ENCODE measurements at regions not wholly inside any gene's neighbourhood (a gene's known extent, or its start where the extent isn't known, plus 50 kb on each side); places are given as distances from the start of the nearest gene placed in this dataset.

- ChIA-PET POLR2A (no interaction called here), CTCF (no interaction called here)
- DNase-seq (ENCODE audit: low read depth) = peak; percentile 24
- H3K36me3 ChIP-seq (ENCODE audit: control insufficient read depth, insufficient read depth, low read length) = no peaks in the 10 kb centered on the region
- H3K4me3 ChIP-seq (ENCODE audit: low read depth, low read length) = no peak overlapping the region
- H3K27me3 ChIP-seq (ENCODE audit: control insufficient read depth, insufficient read depth, low read length) = no peaks in the 10 kb centered on the region
- no peak for TF ChIP-seq CTCF (IDR thresholded peaks at IDR 0.05; ENCODE audit: insufficient read depth, low read depth, low read length)
Measured at GRCh38 chr6:119484598-119484997, 135.0 kb upstream of the MAN1A1 start.

GRCh38 chr6:119483908-119484307, 134.3 kb upstream of the MAN1A1 start:
- no peak for DNase-seq (ENCODE audit: low read depth)
- Histone ChIP-seq H3K36me3 (ENCODE audit: control insufficient read depth, insufficient read depth, low read length) (no peaks in the 10 kb centered on the region), H3K4me3 (ENCODE audit: low read depth, low read length) (no peak overlapping the region), H3K27me3 (ENCODE audit: control insufficient read depth, insufficient read depth, low read length) (no peaks in the 10 kb centered on the region)
- no peak for TF ChIP-seq CTCF (IDR thresholded peaks at IDR 0.05; ENCODE audit: insufficient read depth, low read depth, low read length)
- CTCF ChIA-PET = no interaction called here
- POLR2A ChIA-PET = no interaction called here

GRCh38 chr6:119482850-119483285, 133.3 kb upstream of the MAN1A1 start:
- CTCF ChIA-PET = no interaction called here
- Histone ChIP-seq H3K36me3 (ENCODE audit: control insufficient read depth, insufficient read depth, low read length) (no peaks in the 10 kb centered on the region), H3K27me3 (ENCODE audit: control insufficient read depth, insufficient read depth, low read length) (no peaks in the 10 kb centered on the region), H3K4me3 (ENCODE audit: low read depth, low read length) (no peak overlapping the region)
- DNase-seq (ENCODE audit: low read depth) = no peak
- TF ChIP-seq CTCF (IDR thresholded peaks at IDR 0.05; ENCODE audit: insufficient read depth, low read depth, low read length) = no peak
- POLR2A ChIA-PET = no interaction called here

- POLR2A ChIA-PET = no interaction called here
- peak; percentile 0 for DNase-seq (ENCODE audit: low read depth)
- Histone ChIP-seq H3K4me3 (ENCODE audit: low read depth, low read length) (no peak overlapping the region), H3K36me3 (ENCODE audit: control insufficient read depth, insufficient read depth, low read length) (no peaks in the 10 kb centered on the region), H3K27me3 (ENCODE audit: control insufficient read depth, insufficient read depth, low read length) (no peaks in the 10 kb centered on the region)
- CTCF ChIA-PET = no interaction called here
- no peak for TF ChIP-seq CTCF (IDR thresholded peaks at IDR 0.05; ENCODE audit: insufficient read depth, low read depth, low read length)
Measured at GRCh38 chr6:119481976-119482375, 132.4 kb upstream of the MAN1A1 start.

- no peak for TF ChIP-seq CTCF (IDR thresholded peaks at IDR 0.05; ENCODE audit: insufficient read depth, low read depth, low read length)
- no peaks in the 10 kb centered on the region for H3K27me3 ChIP-seq (ENCODE audit: control insufficient read depth, insufficient read depth, low read length)
- DNase-seq (ENCODE audit: low read depth) = no peak
- H3K4me3 ChIP-seq (ENCODE audit: low read depth, low read length) = no peak overlapping the region
- ChIA-PET CTCF (interaction anchor here (1.2 kb wide), 1 partner anchor 17 kb away, joined by 4 read pairs; no protein-coding TSS in a partner anchor), POLR2A (no interaction called here)
- H3K36me3 ChIP-seq (ENCODE audit: control insufficient read depth, insufficient read depth, low read length) = no peaks in the 10 kb centered on the region
Measured at GRCh38 chr6:119480961-119481497, 131.5 kb upstream of the MAN1A1 start.
